22Rv1 (cell line): ENCODE measurements at regions not wholly inside any gene's neighbourhood (a gene's known extent, or its start where the extent isn't known, plus 50 kb on each side); places are given as distances from the start of the nearest gene placed in this dataset.

Experiments
- ZFX ChIP-seq: fragments of 450-650 bp; IDR thresholded peaks from 2 replicates; pipeline ENCODE4 v1.6.1; 2017; ENCODE audit warnings: antibody characterized with exemption, borderline replicate concordance
- TF ChIP-seq, protein P1 (sequence below): fragments of 450-650 bp; IDR thresholded peaks from 2 replicates; pipeline ENCODE4 v1.5.1; 2017; ENCODE audit warnings: mild to moderate bottlenecking

DNA sequence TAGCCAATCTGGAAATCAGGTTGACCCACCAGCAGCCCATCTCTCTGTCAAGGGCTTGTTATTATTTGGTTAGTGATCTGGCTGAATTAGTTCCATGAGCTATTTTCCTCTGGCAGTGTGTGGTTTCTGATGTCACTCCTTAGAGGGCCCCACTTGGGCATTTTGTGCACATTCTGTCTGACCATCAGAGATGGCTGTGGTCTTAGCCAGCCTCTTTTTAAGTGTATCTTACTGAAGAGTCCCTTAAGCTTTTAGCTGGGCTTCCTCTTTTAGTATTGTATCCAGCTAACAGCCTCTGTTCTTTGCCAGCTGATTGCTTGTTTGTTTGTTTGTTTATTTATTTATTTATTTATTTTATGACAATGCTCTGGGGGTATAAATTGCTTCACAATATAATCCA, 951.1 kb upstream of the CNTNAP5 start:
- TF ChIP-seq, protein P1, sequence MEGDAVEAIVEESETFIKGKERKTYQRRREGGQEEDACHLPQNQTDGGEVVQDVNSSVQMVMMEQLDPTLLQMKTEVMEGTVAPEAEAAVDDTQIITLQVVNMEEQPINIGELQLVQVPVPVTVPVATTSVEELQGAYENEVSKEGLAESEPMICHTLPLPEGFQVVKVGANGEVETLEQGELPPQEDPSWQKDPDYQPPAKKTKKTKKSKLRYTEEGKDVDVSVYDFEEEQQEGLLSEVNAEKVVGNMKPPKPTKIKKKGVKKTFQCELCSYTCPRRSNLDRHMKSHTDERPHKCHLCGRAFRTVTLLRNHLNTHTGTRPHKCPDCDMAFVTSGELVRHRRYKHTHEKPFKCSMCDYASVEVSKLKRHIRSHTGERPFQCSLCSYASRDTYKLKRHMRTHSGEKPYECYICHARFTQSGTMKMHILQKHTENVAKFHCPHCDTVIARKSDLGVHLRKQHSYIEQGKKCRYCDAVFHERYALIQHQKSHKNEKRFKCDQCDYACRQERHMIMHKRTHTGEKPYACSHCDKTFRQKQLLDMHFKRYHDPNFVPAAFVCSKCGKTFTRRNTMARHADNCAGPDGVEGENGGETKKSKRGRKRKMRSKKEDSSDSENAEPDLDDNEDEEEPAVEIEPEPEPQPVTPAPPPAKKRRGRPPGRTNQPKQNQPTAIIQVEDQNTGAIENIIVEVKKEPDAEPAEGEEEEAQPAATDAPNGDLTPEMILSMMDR: no peak
- no peak for TF ChIP-seq ZFX
